ENCODE measurements at regions not wholly inside any gene's neighbourhood (a gene's known extent, or its start where the extent isn't known, plus 50 kb on each side); places are given as distances from the start of the nearest gene placed in this dataset.
"Not testable (repeated sequence)": the region's sequence is repeated elsewhere in the genome, so short reads cannot be mapped to it uniquely, and the experiment has no call there.

GRCh38 chr3:153978006-153978405 lies 143.2 kb upstream of the ARHGEF26 start:
- DNase-seq (ENCODE audit: low spot score), result no peak

DNA sequence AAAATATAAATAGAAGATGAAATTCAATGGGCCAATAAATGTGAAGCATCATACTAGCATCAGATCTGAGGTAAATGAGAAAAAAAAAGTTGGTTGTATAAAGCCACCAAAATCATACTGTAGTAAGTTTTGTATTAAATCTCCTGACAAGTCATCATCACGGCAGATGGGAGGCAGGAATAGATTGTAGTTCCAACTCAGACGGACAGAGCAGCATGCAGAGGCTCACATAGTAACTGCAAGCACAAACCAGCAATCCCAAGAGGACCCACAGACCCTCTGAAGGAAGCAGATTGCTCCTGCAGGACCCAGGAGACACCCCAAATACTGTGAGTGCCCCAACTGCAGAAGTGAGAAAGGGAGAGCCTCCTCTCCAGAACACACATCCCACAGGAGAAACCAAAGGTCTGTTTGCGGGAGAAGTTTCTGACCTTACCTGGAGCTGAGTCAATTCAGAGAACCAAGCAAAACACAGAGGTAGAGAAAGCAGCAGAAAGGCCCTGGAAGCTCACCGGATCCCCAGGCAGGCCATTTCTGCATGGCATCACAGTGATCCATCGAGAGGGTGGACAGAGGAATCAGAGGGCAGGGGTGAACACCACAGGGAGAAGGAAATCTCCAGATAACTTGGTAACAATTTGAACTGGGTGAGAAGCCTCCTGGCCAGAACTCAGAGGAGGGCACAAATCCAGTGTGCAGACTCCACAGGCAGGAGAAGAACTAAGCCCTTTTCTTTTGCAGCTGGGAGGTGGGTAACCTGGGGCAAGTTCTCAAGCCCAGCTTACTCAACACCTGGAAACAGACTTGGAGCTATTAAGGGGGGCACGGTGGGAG lies 141.6 kb upstream of the ARHGEF26 start:
- no peak for DNase-seq (ENCODE audit: low spot score)

DNA sequence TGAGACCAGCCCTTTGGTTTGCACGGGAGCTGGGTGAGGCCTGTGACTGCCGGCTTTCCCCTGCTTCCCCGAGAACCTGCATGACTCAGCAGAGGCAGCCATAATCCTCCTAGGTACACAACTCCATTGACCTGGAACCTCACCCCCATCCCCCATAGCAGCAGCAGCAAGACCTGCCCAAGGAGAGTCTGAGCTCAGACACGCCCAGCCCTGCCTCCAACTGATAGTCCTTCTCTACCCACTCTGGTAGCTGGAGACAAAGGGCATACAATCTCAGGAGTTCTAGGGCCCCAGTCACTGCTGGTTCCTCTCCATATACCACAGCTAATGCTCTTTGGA lies 141.0 kb upstream of the ARHGEF26 start:
- DNase-seq (ENCODE audit: low spot score), result no peak

- DNase-seq (ENCODE audit: low spot score), result not testable (repeated sequence)
Observed at GRCh38 chr3:153997364-153997763, 123.8 kb upstream of the ARHGEF26 start.

GRCh38 chr3:154003649-154004048 lies 117.5 kb upstream of the ARHGEF26 start:
- DNase-seq (ENCODE audit: low spot score), result no peak

- DNase-seq (ENCODE audit: low spot score), result no peak
Observed at GRCh38 chr3:154011036-154011435, 110.2 kb upstream of the ARHGEF26 start.

DNA sequence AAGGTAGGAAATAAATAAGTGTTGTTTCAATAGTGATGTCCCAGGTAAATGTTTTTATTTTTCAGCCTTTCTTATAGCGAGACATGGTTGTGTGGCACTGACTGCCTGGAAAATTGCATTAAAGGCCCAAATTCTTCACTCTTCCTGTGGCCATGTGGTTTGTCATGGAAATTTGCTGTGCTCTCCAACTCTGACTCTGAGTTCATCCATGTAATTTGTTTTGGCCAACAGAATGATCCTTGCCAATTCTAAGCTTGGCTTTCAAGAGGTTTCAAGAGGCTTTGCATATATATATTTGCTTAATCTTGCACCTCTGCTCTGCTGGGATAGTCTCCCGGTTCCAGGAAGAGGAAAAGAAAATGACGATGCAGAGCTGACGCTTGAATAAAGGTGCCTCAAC lies 107.5 kb upstream of the ARHGEF26 start:
- DNase-seq (ENCODE audit: low spot score), result no peak

- no peak for DNase-seq (ENCODE audit: low spot score)
Observed at GRCh38 chr3:154015307-154015706, 105.9 kb upstream of the ARHGEF26 start.

DNA sequence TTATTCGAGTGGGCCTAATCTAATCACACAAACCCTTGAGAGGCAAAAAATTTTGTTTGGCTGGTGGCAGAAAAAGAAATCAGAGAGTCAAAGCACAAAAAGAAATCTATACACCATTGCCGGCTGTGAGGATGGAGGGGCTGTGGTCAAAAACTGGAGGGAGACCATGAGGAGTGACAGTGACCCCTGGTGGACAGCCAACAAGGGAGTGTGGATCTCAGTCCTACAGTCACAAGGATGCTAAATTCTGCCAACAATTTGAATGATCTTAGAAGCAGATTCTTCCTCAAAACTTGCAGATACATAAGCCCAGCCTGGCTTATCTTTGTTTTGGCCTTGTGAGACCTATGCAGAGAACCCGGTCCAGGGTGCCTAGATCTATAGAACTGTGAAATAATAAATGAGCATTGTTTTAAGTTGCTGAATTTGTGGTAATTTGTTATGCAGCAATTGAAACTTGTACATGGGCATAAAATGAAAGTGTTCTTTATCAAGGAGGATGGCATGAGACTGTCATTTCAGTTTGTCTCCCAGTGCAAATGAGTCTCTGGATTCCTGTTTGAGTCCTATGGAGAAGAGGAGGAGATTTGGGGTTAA lies 103.0 kb upstream of the ARHGEF26 start:
- peak; percentile 9 for DNase-seq (ENCODE audit: low spot score)

- no peak for DNase-seq (ENCODE audit: low spot score)
Observed at GRCh38 chr3:154022606-154023005, 98.6 kb upstream of the ARHGEF26 start.

- DNase-seq (ENCODE audit: low spot score), result no peak
Observed at GRCh38 chr3:154023148-154023547, 98.0 kb upstream of the ARHGEF26 start.

GRCh38 chr3:154025007-154025406 lies 96.2 kb upstream of the ARHGEF26 start:
- no peak for DNase-seq (ENCODE audit: low spot score)

- DNase-seq (ENCODE audit: low spot score), result no peak
Observed at GRCh38 chr3:154029926-154030325, 91.3 kb upstream of the ARHGEF26 start.

DNA sequence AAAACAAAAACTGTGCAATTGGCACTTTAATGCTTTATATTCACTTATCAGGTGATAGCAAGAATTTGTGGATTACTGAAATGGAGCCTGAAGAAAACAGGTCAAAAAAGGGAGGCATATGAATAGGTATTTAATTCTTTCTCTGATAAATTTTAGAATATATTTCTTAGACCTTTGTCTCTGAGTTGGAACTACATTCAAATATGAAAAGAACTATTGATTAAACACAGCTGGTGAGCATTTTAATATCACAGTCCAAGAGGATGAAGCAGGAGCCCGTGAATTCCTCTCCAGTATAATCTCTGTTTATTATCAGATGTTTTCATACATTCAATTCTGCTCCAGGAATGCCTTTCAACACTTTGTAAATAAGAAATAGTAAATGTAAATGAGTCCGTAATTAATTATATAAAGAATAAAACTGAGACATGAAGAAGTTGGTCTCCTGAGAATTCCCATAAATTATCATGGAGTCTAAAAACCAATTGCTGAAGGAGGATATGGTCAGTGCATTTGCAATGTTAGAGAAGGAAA lies 86.3 kb upstream of the ARHGEF26 start:
- DNase-seq (ENCODE audit: low spot score), result no peak

DNA sequence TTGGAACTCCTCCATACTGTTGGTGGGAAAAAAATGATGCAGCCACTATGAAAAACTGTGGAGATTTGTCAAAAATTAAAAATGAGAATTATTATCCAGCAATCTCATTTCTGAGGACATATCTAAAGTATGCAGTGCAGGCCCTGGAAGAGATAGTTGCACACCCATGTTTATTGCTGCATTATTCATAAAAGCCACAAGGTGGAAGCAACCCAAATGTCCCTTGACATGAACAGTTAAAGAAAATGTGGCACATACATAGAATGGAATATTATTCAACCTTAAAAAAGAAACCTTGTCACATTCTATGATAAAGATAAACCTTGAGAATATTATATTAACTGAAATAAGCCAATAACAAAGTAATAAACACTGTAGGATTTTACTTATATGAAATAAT lies 80.9 kb upstream of the ARHGEF26 start:
- no peak for DNase-seq (ENCODE audit: low spot score)

GRCh38 chr3:154044671-154045070 lies 76.5 kb upstream of the ARHGEF26 start:
- no peak for DNase-seq (ENCODE audit: low spot score)

DNA sequence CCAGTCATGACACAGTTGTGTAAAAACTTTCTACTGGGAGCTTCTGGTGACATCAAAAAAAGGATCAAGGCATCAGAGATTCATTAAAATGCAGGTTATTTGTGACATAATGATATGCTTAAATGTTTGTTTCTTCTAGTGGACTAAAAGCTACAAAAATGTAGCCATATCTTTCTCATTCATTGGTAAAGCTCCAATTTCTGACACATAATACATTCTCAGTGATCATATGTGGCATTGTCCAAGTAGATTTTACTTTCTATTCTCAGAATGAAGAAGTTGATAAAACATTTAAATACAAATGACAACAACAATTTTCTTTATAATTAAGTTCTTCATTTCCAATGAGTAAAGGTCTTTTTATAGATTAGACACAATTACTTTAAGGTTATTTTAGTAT lies 71.0 kb upstream of the ARHGEF26 start:
- no peak for DNase-seq (ENCODE audit: low spot score)

DNA sequence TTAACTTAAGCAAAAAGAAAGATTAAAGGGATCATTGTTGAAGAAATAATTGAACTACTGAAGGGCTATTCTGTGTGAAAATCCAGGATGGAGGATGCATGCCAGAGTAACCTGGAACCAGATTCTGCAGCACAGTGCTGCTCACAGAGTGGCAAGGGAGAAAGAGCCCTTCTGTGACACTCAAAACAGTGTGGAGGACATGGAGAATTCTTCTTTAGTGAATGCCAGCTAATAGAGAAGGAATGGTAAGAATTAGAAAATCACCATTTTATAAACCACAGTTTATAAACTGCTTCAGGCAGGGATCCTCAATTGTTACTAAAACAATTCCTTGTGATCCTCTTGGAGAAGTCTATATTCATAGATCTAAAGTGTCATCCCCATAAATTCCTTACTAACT lies 70.4 kb upstream of the ARHGEF26 start:
- DNase-seq (ENCODE audit: low spot score), result no peak

DNA sequence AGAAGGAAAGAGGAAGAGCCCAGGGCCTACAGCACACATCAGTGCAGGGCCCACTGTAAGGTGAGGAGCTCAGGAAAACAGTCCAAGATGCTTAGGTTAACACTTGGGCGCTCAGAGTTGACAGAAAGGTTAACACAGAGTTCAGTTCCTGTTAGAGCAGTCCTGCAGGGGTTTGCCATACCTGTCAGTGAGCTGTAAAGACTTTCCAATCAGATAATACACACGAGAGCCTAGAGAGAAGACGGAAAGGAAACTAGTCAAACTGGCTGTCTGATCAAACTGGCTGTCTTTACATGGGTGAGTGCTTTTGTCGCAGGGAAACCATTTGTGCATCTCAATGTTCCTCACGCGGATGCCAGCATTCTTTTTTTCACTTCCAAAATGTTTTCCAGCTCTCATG lies 61.4 kb upstream of the ARHGEF26 start:
- DNase-seq (ENCODE audit: low spot score), result no peak

- no peak for DNase-seq (ENCODE audit: low spot score)
Observed at GRCh38 chr3:154060238-154061000, 60.8 kb upstream of the ARHGEF26 start.

- no peak for DNase-seq (ENCODE audit: low spot score)
Observed at GRCh38 chr3:154061001-154061370, 60.2 kb upstream of the ARHGEF26 start.

DNA sequence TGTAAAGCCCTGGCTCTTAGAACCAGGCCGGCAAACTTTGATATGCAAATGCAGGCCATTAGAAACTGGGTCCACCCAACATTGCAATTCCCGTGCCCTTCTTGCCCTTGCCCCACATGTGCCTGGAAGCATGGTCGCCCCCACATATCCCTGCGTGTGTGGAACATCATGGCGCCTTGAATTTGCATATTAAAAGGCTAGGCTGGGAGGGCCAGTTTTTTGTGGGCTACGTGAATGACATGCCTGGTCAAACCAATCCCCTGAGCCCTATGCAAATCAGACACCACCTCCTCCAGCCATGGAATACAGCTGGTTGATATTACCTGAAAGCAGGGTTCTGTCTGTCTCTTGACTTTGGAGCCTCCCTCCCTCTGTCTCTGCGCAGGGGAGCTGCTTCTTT lies 58.7 kb upstream of the ARHGEF26 start:
- DNase-seq (ENCODE audit: low spot score), result no peak

DNA sequence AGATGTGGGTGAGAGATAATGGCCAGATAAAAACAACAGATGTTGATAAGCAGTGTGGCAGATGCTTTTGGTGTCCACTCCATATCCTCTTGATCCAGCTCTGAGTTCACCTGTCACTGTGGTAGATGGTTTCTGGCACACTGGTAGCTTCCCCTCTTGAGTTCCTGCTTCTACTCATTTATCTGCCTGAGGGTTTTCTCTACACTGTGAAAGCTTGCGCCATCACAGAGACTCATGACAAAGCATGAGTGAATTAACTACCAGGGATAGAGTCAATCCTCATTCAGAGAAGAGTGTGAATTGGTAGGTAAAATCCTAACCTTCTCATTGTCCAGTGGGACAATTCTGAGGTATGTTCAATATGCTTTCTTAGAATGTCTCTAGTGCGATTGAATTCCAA lies 50.0 kb upstream of the ARHGEF26 start:
- DNase-seq (ENCODE audit: low spot score), result no peak
